K562 (cell line): ENCODE measurements at regions not wholly inside any gene's neighbourhood (a gene's known extent, or its start where the extent isn't known, plus 50 kb on each side); places are given as distances from the start of the nearest gene placed in this dataset.

Experiments used
- ATAC-seq: fragments of 200-7000 bp; cut with Tn5 transposase; 3 replicates; pipeline ENCODE4 v1.9.1; 2020; ENCODE audit warnings: moderate library complexity
- BruUV-seq: library from RNA; stranded (reverse); fragments of 400-500 nt; replicated peaks from 2 replicates; lab custom pipeline; 2021; lab: Mats Ljungman, UMichigan
- CTCF ChIA-PET: fragments of 300-600 bp; formaldehyde crosslinking; extraction: SDS; loops from one replicate; lab custom pipeline; 2021; ENCODE audit warnings: low intra/inter-chr PET ratio; lab: Yijun Ruan, JAX
- POLR2A ChIA-PET: fragments of 300-600, 350-650 bp; sonication (Branson Sonifier 250); formaldehyde crosslinking; extraction: SDS; loops from one replicate; lab custom pipeline; 2021; ENCODE audit warnings: antibody characterized with exemption, inconsistent platforms; lab: Yijun Ruan, JAX
- DNase-seq, 4 experiments: peaks; one replicate each; pipeline versions ENCODE4 v3.0.0 to v3.0.0-alpha.2; 2011 to 2018; ENCODE audit warnings: low spot score in 3 of 4, mixed read lengths in 3 of 4; ENCODE audit errors: extremely low read depth in 1 of 4
- FAIRE-seq: peaks from 2 replicates; lab custom pipeline; 2011; peaks lifted over from hg19 to GRCh38; lab: Jason Lieb, UNC
- H2AFZ ChIP-seq: 2 replicates; pipeline ENCODE4 v1.6.0; 2011; ENCODE audit warnings: low read depth, low read length, control low read depth, inconsistent platforms
- H3K27ac ChIP-seq: fragments of 200-600 bp; 3 replicates; pipeline ENCODE4 v1.8.0; 2011; ENCODE audit warnings: low read depth, mild to moderate bottlenecking, control low read depth, inconsistent platforms, low read length, moderate library complexity, mixed read lengths; ENCODE audit errors: extremely low read depth
- H3K27me3 ChIP-seq, 2 experiments: fragments of 300-600 bp in 1 of 2; 2 replicates in 1 of 2; 3 replicates in 1 of 2; pipeline versions ENCODE4 v1.6.0 to v1.8.0; 2011; ENCODE audit warnings: inconsistent platforms in 2 of 2, low read length in 2 of 2, mild to moderate bottlenecking in 1 of 2, mixed read lengths in 1 of 2, moderate library complexity in 1 of 2; ENCODE audit not compliant: control insufficient read depth in 2 of 2, insufficient read depth in 2 of 2
- H3K36me3 ChIP-seq: fragments of 300-600 bp; 3 replicates; pipeline ENCODE4 v1.8.0; 2011; ENCODE audit warnings: mild to moderate bottlenecking, low read length, inconsistent platforms; ENCODE audit not compliant: control insufficient read depth, insufficient read depth
- H3K4me1 ChIP-seq, 2 experiments: fragments of 200-600 bp in 1 of 2; replicated peaks in 1 of 2; 2 replicates in 1 of 2; 3 replicates in 1 of 2; pipeline versions ENCODE4 v1.5.1 to v1.8.0; 2011; ENCODE audit warnings: inconsistent platforms in 2 of 2, low read length in 2 of 2, mild to moderate bottlenecking in 1 of 2, mixed read lengths in 1 of 2, moderate library complexity in 1 of 2; ENCODE audit not compliant: control insufficient read depth in 2 of 2, insufficient read depth in 2 of 2
- H3K4me2 ChIP-seq: 2 replicates; pipeline ENCODE4 v1.6.1; 2011; ENCODE audit warnings: low read length, control low read depth, inconsistent platforms, mixed read lengths; ENCODE audit not compliant: insufficient read depth
- H3K4me3 ChIP-seq: fragments of 200-600 bp; sonication (generic), shearing (Covaris generic); 2 replicates; pipeline ENCODE4 v1.5.1; 2016; ENCODE audit warnings: control low read depth, inconsistent platforms
- H3K79me2 ChIP-seq: fragments of 200-600 bp; 3 replicates; pipeline ENCODE4 v1.8.0; 2011; ENCODE audit warnings: low read length, inconsistent platforms; ENCODE audit not compliant: control insufficient read depth, insufficient read depth
- H3K9ac ChIP-seq, 2 experiments: 2 replicates each; pipeline versions ENCODE4 v1.6.0 to v1.6.1; 2011; ENCODE audit warnings: low read depth in 2 of 2, low read length in 2 of 2, control low read depth in 1 of 2, inconsistent platforms in 1 of 2, mild to moderate bottlenecking in 1 of 2, mixed read lengths in 1 of 2; ENCODE audit not compliant: insufficient read depth in 1 of 2
- H3K9me1 ChIP-seq: one replicate; pipeline ENCODE4 v1.6.0; 2011; ENCODE audit warnings: inconsistent platforms, mild to moderate bottlenecking, low read length, moderate library complexity; ENCODE audit not compliant: control insufficient read depth, insufficient read depth
- H3K9me3 ChIP-seq: replicated peaks from 2 replicates; pipeline ENCODE4 v1.5.1; 2011; ENCODE audit warnings: low read depth, low read length, inconsistent platforms; ENCODE audit not compliant: control insufficient read depth, insufficient read depth
- H4K20me1 ChIP-seq: replicated peaks from 2 replicates; pipeline ENCODE4 v1.6.1; 2011; ENCODE audit warnings: low read length, inconsistent platforms, mixed read lengths; ENCODE audit not compliant: control insufficient read depth, insufficient read depth
- CTBP1 ChIP-seq: fragments of 450-650 bp; IDR thresholded peaks from 2 replicates; pipeline ENCODE4 v1.6.1; 2016; ENCODE audit warnings: borderline replicate concordance
- JUN ChIP-seq, 2 experiments: sonication (generic) in 1 of 2; formaldehyde crosslinking in 1 of 2; IDR thresholded peaks; 2 replicates each; pipeline versions ENCODE4 v1.6.1 to v1.8.0; 2012 to 2022; ENCODE audit warnings: borderline replicate concordance in 2 of 2, mild to moderate bottlenecking in 2 of 2, improper control_type of control experiment in 1 of 2, low read depth in 1 of 2, low read length in 1 of 2, missing genetic modification reagents in 1 of 2
- MCM2 ChIP-seq: fragments of 450-650 bp; IDR thresholded peaks from 2 replicates; pipeline ENCODE4 v1.6.1; 2017; ENCODE audit warnings: low read depth, mild to moderate bottlenecking
- NFE2 ChIP-seq: IDR thresholded peaks from 2 replicates; pipeline ENCODE4 v1.6.1; 2014; ENCODE audit warnings: antibody characterized with exemption, low read depth
- NR4A1 ChIP-seq, 2 experiments: fragments of 250-450 bp in 1 of 2; fragments of 450-650 bp in 1 of 2; sonication (Bioruptor Pico) in 1 of 2; IDR thresholded peaks; 2 replicates each; pipeline versions ENCODE4 v1.4.0 to v1.6.1; 2016 to 2020; ENCODE audit warnings: mild to moderate bottlenecking in 2 of 2, missing compliant biosample characterization in 1 of 2, missing genetic modification characterization in 1 of 2, moderate library complexity in 1 of 2
- POLR2AphosphoS5 ChIP-seq: IDR thresholded peaks from 2 replicates; pipeline ENCODE4 v1.6.1; 2011; ENCODE audit warnings: mild to moderate bottlenecking, low read depth, low read length, moderate library complexity; ENCODE audit not compliant: control insufficient read depth, insufficient read depth
- RFX1 ChIP-seq: fragments of 450-650 bp; IDR thresholded peaks from 2 replicates; pipeline ENCODE4 v1.6.1; 2016; ENCODE audit warnings: mild to moderate bottlenecking, moderate library complexity
- ZNF778 ChIP-seq: fragments of 450-650 bp; formaldehyde crosslinking; IDR thresholded peaks from 2 replicates; pipeline ENCODE4 v1.4.0; 2020; ENCODE audit warnings: mild to moderate bottlenecking, moderate library complexity
- WGBS: fragments of 100-300 bp; shearing (Covaris generic); methylation state at CpG from one replicate; pipeline ENCODE4 v1.1.6; 2016; ENCODE audit warnings: low coverage, mixed read lengths; ENCODE audit not compliant: insufficient coverage; ENCODE audit errors: missing lambda C conversion rate; 5-methylcytosine and 5-hydroxymethylcytosine counted together
- in situ Hi-C: fragments of 300-500 bp; cut with MboI; formaldehyde crosslinking; loops from 4 replicates; pipeline ENCODE4 v1.15.0; 2018; ENCODE audit warnings: inconsistent platforms, mixed read lengths
- intact Hi-C: fragments of 100-400 bp; cut with micrococcal nuclease; formaldehyde crosslinking; loops from 2 replicates; pipeline ENCODE4 v1.14.2; 2022
- TF ChIP-seq, protein P1 (sequence below), 2 experiments: fragments of 450-650 bp; formaldehyde crosslinking in 1 of 2; IDR thresholded peaks; 2 replicates each; pipeline versions ENCODE4 v1.4.0 to v1.6.1; 2014 to 2020; ENCODE audit warnings: mild to moderate bottlenecking in 2 of 2, borderline replicate concordance in 1 of 2, low read depth in 1 of 2

DNA sequence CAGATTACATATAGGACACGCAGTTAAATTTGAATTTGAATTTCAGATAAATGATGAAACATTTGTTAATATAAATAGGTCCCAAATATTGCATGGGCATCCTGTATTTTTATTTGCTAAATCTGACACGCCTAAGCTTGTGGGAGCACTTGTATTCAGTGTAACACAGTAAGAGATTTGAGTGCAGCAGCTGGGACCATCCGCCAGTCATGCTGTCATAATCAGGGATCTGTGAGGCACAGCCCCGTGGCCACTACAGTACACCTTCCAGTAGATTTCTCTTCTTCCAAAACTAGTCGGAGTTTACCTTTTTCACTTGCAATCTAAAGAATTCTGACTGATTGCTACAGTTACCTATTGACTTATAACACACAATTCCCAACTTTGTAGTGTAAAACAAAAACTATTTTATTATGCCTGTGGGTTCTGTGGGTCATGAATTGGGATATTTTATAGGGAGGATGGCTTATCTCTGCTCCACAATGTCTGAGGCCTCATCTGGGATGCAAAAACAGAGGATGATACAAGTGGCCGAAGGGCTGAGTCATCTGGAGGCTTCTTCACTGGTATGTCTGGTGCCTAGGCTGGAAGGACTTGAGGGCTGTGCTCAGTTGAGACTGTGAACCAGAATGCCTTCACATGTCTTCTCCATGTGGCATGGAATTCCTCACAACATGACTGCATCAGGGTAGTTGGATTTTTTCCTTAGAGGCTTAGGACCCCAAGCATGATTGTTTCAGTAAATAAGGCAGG lies 74.1 kb downstream of the PRSS23 start (continued):
- peak; percentile 48; the same call in 1 of the 2 replicates for TF ChIP-seq JUN (IDR thresholded peaks at IDR 0.05; ENCODE audit: borderline replicate concordance, low read depth, low read length)
- no peak for TF ChIP-seq JUN (CRISPR knock-in tag; IDR thresholded peaks at IDR 0.05; ENCODE audit: borderline replicate concordance)
- TF ChIP-seq NFE2 = peak; percentile 66; the same call in 1 of the 2 replicates
- no peak for TF ChIP-seq POLR2AphosphoS5
- peak; percentile 94 for TF ChIP-seq CTBP1

DNA sequence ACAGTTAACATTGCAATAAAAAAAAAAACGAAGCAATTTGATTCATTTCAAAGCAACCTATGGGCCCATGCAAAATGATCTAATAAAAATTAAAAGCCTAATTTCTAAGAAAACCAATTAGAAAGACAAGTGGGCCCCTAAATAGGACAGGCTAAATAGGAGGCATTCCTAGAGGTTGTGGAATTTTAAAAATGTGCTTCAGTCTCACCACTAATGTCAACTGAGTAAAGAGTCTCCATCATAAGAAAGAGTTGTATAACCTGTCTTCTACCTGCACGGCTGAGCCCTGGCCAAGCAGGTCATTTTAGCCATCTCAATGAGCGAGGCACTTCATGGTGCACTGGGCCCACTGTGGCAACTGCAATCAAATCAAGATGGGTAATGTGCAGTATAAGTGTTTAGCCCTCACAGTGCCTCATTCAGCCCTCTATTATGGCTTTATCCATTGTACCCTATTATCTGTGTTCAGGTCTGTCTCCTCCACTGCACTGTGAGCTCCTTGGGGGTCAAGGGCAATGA lies 76.4 kb downstream of the PRSS23 start:
- BruUV-seq = no TSS peak
- POLR2A ChIA-PET = no interaction called here
- TF ChIP-seq, protein P1, sequence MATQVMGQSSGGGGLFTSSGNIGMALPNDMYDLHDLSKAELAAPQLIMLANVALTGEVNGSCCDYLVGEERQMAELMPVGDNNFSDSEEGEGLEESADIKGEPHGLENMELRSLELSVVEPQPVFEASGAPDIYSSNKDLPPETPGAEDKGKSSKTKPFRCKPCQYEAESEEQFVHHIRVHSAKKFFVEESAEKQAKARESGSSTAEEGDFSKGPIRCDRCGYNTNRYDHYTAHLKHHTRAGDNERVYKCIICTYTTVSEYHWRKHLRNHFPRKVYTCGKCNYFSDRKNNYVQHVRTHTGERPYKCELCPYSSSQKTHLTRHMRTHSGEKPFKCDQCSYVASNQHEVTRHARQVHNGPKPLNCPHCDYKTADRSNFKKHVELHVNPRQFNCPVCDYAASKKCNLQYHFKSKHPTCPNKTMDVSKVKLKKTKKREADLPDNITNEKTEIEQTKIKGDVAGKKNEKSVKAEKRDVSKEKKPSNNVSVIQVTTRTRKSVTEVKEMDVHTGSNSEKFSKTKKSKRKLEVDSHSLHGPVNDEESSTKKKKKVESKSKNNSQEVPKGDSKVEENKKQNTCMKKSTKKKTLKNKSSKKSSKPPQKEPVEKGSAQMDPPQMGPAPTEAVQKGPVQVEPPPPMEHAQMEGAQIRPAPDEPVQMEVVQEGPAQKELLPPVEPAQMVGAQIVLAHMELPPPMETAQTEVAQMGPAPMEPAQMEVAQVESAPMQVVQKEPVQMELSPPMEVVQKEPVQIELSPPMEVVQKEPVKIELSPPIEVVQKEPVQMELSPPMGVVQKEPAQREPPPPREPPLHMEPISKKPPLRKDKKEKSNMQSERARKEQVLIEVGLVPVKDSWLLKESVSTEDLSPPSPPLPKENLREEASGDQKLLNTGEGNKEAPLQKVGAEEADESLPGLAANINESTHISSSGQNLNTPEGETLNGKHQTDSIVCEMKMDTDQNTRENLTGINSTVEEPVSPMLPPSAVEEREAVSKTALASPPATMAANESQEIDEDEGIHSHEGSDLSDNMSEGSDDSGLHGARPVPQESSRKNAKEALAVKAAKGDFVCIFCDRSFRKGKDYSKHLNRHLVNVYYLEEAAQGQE (IDR thresholded peaks at IDR 0.05; ENCODE audit: borderline replicate concordance) = no peak
- TF ChIP-seq, protein P1 (CRISPR knock-in tag; IDR thresholded peaks at IDR 0.05; ENCODE audit: low read depth) = no peak
- TF ChIP-seq ZNF778 (CRISPR knock-in tag) (no peak), RFX1 (no peak), MCM2 (no peak), NR4A1 (CRISPR knock-in tag; IDR thresholded peaks at IDR 0.05) (no peak), NR4A1 (tag; IDR thresholded peaks at IDR 0.05) (no peak)

More for the DNA sequence above, 76.4 kb downstream of the PRSS23 start:
- CTCF ChIA-PET = no interaction called here
- no peak overlapping the region for H3K27ac ChIP-seq
- no peak for FAIRE-seq
- H3K36me3 ChIP-seq = no peaks in the 10 kb centered on the region
- H3K79me2 ChIP-seq = no peaks in the 10 kb centered on the region
- no peaks in the 10 kb centered on the region for H4K20me1 ChIP-seq
- intact Hi-C loops = no loop called here
- no peak overlapping the region for H2AFZ ChIP-seq
- WGBS = 7% methylated on average over 3 of the region's 3 CpGs
- H3K9me3 ChIP-seq = no peaks in the 10 kb centered on the region
- DNase-seq = no peak
- in situ Hi-C loops = no loop called here
- H3K4me1 ChIP-seq = peaks cover 3 to 4% of the 10 kb centered on the region in 2 experiments; a peak in 4 of 5 replicates
- H3K4me2 ChIP-seq = no peak overlapping the region
- ATAC-seq = no peak; the same call in 2 of the 3 replicates
- H3K27me3 ChIP-seq = no peaks in the 10 kb centered on the region; a peak in 1 of 5 replicates
- H3K9ac ChIP-seq = no peak overlapping the region
- no peak overlapping the region for H3K4me3 ChIP-seq
- no peaks in the 10 kb centered on the region for H3K9me1 ChIP-seq
